HUDEP-2 (cell line): ENCODE measurements at regions not wholly inside any gene's neighbourhood (a gene's known extent, or its start where the extent isn't known, plus 50 kb on each side); places are given as distances from the start of the nearest gene placed in this dataset.

Experiments
- DNase-seq, 76 experiments: peaks; one replicate each; lab custom pipeline; 2025; ENCODE audit not compliant: unreplicated experiment in 76 of 76; lab: John Stamatoyannopoulos, UW

DNA sequence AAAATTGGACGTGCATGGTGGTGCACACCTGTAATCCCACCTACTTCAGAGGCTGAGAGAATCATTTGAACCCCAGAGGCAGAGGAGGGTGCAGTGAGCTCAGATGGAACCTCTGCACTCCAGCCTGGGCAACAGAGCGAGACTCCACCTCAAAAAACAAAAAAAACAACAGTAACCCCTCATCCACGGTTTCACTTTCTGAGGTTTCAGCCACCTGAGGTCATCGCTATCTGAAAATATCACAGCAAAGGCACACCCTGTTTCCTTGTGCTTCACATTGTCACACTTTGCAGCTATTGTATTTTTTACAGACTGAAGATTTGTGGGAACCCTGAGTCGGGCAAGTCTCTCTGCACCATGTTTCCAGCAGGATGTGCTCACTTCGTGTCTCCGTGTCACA, 54.1 kb upstream of the FOXQ1 start:
- no peak for DNase-seq

DNA sequence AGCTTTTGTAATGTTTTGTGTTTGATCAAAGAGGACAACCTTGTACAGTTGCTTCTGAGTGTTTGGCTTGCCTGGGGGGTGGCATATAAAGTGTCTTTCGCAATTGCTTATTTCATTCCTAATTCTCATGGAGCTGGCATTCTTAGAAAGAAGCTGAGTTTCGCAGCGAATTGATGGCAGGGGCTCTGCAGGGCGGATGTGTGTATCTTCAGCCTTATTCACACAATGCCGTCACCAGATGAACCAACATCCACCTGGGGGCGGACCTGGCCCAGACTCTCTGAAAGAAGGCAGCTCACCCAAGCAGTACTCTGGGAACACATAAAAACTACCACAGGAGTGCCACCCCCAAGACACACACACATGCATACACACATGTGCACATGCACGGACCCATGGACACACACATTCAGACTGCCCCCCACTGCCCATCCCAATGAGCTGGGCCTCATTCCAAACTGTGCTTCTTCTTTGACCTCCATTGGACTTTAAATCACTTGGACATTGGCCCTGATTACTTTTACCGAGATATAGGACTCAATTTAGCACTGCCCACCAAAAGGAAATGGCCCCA, 55.4 kb upstream of the FOXQ1 start:
- no peak for DNase-seq

DNA sequence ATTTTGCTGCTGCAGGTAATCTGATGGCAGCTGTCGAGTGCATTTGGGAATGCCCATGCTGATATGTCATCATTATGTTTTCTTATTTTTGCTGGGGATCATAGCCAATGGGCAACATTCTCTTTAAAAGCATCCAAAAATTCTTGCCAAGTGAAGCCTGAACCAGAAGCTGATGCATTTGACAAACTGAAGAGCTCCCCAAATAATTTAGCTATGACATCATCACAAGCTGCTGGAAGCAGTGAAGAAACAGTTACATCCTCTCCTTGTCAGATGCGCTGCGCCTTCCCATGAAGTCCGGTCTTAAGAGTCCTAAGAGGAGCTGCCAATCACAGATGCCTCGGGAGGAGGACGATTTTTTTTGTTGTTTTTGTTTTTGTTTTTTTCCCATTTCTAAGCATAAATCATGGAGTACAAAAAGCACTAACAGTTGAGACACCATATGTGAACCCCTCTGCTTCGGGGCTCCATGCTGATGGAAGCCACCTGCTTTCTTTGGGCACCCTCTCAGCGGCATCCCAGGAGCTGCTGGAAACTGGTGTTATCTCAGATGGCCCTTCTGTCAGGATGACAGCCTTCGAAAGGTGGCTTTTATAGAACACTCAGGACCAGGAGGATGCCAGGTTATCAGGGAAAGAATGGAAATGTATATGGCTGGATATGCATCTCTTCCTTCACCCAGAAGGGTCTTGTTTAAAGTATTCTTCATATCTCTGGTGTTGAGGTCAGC, 56.1 kb upstream of the FOXQ1 start:
- DNase-seq = no peak

DNA sequence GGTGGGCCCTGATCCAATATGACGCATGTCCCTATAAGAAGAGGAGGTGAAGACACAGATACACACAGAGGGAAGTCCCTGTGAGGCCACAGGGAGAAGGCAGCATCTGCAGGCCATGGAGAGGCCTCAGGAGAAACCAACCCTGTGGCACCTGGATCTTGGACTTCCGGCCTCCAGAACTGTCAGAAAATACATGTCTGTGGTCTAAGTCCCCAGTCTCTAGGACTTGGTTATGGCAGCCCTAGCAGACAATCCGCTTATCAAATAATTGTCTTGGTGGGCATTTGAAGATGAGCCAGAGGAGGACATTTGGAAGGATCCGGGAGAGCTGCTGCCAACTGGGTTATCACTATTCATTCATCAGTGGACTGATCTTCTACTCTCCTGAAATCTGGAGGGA, 57.6 kb upstream of the FOXQ1 start:
- DNase-seq = no peak

DNA sequence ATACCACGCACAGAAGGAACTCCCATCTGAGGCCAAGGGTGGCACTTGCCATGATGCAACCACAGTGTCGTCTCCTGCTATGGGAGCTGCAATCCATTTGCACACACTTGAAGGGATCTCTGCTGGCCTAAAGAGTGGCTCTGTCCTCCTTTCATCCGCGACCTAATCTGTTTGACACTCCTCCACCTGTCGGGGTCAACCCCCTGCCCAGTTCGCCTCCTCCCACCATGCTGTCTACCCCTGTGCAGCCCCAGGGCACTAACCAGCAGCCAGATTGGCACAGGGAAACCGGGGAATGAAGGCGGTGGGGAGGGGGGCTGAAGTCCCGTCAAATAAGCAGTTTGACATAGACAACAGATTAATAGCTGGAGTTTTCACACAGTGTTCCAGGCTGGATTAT, 58.1 kb upstream of the FOXQ1 start:
- no peak for DNase-seq

DNA sequence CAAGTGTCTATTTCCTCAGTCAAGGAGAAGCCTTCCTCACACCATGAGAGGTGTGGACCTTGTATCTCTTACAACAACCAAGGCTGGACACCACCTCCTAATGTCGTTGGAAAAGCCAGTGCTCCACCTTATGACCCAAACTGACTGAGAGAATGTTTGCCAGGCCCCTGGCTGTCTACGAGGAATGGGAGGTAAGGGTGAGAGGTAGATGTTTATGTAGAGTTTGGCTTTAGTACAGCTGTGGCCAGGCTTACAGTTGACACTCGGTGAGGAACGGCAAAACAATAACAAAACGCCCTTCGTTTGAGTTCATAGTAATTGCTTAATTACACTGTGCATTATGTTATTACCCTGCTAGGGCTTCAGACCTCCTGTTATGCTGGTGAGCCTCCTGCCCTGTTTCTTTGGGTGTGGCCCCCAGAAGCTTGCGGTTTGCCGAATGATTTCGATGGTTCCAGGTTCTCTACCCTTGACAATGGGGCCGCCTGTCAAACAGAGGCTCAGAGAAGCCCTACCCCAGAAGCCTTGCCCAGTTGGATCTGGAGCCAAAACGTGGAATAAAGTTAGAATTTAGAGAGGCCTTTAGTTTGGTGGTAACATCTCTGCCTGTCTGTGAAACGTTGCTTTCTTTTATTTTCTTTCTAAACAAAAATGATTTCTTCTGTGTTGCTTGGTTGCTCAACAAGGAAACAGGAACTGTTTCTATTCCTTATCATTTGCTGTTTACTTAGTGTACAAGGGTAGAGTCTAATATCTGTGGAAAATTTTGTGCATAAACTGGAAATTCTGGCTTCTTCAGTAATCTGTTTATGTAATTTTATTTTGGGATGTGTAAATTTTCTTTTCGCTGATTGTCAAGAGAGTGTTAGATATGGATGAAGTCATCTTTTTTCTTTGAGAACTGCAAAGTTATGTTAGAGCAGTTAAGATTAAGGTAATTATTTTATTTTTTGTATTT, 60.4 kb upstream of the FOXQ1 start:
- DNase-seq = no peak

DNA sequence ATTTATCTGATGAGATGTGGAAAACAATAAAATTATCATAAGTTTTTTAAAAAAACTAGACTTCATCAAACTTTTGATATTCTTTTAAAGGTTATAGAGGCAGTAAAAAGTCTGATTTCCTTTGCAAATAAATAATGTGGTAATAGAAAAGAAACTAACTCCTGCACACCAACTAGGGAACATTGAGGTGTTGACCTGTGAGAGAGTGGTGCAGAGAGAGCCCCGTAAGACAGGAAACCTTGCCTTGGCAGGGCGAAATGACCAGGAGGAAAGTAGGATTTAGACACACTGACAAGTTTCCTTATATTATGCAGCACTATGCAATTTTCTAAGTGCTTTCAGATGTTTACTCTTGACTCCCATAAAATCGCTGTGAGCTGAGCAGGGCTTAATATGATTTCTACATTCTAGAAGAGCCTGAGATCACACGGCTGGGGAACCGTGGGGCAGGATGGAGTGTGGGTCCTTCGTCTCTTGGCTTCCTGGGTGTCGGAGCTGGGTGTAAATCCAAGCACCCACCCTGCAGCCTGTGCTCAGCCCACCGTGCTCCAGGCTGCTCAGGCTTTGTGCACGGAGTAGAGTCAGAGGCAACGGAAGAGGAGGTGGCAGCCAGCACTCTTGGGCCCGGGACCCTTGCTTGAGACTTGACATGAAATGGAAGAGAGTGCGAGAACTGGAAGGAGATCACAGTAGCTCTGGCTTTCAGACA, 61.3 kb upstream of the FOXQ1 start:
- no peak for DNase-seq

DNA sequence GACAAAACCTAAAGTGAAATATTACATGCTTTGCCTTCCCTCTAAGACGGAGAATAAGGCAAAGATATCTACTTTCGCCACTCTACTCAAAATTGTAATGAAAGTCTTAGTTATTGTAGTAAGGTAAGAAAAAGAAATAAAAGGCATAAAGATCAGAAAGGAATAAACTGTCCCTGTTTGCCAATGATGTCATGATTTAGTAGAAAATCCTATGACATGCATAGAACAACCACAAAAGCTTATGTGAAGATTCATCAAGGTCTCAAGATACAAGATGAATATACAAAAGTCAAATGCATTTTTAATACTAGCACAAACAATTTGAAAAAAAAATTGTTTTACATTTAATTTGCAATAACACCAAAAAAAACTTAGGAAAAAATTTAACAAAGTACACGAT, 64.0 kb upstream of the FOXQ1 start:
- no peak for DNase-seq

DNA sequence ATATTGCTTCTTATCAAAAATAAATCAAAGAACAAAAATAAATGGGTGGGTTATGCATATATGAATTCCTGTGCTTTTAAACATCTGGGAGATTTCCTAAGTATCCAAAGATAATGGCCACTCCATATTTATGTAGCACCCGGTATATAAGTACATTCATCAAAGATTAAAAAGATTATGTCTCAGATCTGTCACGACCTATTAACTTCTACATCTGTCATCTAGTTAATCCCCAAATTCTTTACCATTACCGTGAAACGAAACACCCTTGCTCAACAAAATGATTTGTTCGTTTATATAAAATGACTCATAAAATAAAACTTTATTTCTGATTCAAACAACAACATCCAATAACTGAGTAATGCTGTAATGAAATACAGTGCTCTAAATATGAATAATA, 64.8 kb upstream of the FOXQ1 start:
- no peak for DNase-seq

DNA sequence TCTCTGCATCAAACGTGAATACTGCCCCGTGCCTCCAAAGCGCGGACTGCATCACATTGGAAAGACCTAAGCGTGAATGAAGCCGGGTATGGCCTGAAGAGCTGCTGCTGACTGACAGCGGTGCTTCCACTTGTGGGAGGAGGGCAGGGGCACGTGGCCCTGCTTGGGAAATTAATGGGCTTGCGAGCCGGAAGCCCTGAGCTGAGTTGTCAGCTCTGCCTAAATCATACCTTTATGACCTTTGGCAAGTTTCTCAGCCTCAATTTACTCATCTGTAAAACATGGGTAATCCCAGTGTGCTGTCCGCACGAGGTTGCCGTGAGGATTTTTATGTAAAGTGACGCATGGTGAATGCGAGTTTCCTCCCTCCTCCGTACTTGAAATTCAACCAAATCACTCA, 67.0 kb upstream of the FOXQ1 start:
- no peak for DNase-seq

DNA sequence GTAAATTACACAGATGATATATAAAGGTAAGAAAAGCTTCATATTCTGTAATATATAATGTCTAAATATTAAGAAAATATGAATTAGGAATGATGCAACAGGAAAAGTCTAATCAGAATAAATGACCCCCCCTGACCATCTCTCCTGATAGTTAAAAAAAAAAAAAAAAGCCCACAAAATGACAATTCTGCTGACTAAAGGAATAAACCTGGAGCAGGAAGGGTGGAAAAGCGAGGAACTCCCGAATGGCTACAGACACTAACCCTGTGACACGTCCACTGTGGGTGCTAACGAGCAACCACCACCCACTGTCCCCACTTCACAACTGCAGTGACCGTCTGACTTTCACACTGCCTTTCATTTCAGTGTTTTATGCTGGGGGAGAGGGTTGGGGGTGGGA, 67.6 kb upstream of the FOXQ1 start:
- DNase-seq = no peak

DNA sequence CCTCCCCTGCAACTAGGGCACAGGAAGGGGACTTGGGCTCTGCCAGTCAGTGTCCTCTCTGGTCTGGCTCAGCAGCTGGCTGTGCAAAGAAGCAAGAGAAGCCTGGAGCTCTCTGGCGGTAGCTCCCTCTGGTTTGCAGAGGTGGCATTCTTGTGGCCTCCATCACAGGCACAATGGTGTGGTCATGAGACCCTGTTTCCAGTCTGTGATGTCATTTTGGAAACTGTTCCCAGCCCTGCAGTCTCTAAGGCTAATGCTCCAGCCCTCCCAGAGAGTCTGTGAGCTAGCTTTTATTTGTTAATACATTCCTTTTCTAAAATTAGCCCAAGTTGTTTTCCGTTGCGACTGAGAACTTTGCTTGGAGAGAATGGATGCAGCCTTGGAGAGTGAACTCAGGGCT, 69.5 kb upstream of the FOXQ1 start:
- DNase-seq = no peak

DNA sequence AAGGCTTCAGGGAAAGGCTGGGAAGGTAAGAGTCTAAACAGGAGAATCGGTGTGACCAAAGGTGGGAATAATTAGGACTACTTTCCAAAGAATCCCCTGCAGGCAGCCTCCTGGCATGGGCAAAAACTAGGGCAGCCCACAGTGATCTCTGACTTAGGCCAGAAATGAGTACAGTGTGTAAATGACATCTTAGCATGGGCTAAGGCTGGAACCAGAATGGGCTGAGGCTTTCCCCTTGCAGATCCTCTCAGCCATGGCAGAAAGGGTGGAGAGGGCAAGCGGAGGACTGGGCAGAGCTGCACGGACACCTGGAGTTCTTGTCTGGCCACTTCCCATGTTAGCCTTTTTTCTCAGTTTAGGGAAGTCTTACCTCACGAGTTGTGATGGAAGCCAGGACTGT, 69.9 kb upstream of the FOXQ1 start:
- DNase-seq = no peak

DNA sequence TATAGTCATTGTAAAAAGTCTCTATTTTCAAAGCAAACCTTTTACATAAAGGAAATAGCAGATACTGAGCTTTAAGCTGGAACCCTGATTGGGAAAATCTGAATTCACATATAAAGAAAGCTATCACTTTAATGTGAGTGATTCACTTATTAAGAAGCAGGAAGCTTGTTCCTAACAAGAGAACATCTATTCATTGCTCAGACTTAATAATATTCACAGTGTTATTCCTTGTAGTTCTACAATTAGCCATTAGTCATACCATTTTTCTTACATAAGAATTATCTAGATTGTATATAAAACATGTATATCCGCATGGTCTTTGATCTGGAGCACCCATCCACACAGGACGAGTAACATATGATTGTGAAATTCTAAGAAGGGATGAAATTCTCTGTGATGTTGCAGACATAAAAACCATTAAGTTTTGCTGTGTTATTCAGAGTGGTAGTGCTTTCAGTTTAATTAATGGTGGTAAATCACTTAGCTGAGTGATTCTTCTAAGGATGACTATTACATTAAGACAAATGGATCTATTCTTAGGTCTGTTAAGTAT, 71.1 kb upstream of the FOXQ1 start:
- no peak for DNase-seq

DNA sequence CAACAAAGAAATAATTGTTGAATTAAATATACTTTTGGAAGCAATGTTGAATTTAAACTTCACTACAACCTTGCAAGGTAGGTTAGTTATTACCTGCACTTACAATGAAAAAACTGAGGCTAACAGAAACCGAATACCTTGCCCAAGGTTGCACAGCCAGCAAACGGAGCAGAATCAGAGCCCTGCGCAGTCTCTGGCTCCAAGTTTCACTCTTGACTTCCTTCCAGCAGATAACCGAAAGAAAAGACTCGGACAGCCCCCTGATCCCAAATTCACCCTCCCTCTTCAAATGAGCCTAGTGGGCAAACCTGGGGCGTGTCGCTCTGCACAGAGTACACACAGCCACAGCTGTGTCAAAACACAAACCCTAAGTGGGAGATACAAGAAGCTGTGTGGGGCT, 72.1 kb upstream of the FOXQ1 start:
- DNase-seq = no peak

DNA sequence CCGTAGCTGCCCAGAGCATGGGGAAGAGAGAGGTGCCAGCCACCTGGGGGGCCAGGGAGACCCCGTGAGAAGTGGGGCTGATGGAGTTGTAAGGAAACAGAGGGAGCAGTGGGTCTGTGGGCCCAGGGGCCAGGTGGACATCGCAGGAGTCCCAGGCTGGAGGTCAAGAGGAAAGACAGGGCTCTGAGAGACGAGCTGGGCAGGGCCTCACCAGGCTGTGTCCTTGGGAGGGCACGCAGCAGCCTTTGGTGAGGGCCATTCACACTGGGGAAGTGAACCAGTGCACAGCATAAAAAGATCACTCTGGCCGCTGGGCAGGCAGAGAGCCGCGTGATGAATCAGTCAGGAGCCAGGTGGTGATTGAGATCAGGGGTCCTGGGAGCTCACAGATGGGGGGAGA, 73.9 kb upstream of the FOXQ1 start:
- DNase-seq = no peak

DNA sequence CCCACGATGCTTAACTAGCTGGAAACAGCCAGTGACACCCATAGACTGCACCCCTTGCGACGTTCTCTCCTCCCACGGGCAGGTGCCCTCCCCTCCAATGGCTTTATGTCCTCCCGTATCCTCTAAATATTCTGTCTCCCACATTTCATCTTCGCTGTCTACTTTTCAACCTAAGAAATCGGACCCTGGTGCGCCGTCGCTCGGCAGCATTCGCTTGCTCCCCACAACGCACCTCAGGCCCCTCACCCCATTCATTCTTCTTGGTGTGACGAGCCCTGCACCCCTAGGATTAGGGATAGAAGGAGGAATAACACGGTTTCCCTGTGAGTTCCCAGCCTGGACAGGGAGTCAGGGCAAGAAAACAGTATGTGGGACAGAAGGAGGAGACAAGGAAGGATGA, 74.3 kb upstream of the FOXQ1 start:
- no peak for DNase-seq

DNA sequence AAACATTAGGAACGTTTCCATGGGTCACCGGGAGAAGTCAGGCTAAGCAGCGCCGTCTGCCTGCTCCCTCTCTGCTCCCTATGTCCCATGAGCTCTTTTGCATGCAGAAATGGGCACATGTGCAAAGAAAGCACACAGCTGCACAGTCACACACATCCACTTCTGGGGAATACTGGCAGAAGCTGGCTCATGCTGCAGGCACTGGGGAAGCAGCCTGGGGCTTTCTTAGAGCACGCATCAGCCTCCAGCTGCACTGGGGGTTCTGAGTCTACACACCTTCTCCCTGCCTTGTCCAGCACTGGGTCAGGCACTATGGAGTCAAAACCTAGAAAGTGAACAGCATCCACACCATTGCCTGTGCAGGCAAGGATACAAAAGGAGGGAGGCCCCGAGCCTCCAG, 76.1 kb upstream of the FOXQ1 start:
- DNase-seq = no peak

DNA sequence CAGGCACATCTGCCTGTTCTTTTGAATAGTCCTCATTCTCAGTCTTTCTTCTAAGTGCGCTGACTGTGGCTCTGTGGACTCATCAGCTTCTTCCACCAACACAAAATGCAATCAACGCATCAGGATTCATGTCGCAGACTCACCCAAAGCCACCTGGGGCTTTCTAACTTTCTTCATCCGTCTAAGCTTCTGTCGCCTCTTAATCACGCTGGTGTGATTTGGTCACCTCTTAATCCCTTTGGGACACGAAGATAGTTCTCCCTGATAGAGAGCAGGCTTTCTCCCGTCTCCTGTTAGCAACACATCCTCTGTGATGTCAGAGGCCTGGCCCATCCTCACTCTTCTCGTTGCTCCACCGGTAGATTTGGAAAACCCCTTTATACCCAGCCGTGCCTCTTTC, 78.0 kb upstream of the FOXQ1 start:
- DNase-seq = no peak

DNA sequence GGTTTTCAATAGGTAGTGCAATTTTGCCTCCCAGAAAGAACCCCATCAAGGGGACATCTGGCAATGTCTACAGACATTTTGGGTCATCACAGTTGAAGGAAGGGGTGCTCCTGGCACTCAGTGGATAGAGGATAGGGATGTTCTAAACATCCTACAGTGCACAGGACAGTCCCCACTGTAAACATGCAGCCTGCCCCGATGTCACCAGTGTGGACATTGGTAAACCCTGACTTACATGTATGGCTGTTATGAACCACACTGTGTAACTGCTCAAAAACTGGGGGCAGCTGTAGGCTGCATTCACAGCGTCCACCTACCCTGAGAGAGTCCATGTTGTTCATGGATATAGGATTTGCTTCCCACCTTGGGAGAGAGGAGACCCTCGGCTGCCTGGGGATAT, 79.3 kb upstream of the FOXQ1 start:
- no peak for DNase-seq

DNA sequence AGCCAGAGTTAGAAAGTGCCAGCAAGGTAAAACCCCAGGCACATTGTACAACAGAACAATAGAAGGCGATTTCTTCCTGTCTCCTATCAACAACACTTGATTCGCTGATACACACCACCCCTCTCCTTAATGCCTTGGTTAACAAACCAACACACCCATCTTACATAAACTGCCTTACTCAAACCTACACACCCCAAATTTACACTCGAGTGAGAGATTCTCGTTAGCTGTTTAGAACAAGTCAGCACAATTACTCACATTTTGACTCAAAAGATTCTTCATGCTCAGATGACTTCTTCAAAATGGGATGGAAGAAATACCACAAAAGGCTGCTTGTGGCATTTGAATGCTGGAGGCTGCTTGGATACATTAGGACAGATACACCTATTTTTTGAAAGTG, 80.0 kb upstream of the FOXQ1 start:
- DNase-seq = no peak
